ENCODE measurements at regions not wholly inside any gene's neighbourhood (a gene's known extent, or its start where the extent isn't known, plus 50 kb on each side); places are given as distances from the start of the nearest gene placed in this dataset.

DNA sequence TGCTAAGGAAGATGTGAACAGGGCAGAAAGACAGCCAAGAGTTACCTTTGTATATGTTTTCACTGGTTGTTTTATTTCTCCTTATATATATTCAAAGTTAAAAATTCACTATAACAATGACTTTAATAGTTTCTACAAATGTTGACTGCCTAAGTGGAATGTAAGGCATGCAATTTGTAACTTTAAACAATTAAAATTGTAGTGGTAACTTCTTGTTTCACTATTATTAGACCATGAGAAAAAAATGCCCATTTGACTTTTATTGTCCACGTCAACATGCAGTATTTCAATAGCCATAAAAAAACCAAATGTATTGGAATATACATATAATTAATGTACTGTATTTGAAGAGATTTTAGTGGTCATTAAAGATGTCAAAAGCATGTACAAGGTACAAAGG, 340.7 kb upstream of the CBLB start (continued):
- TF ChIP-seq REST (IDR thresholded peaks at IDR 0.05; ENCODE audit: unreplicated experiment), result no peak
- TF ChIP-seq CREB1 (CRISPR knock-in tag; IDR thresholded peaks at IDR 0.05; ENCODE audit: low read depth), result no peak
- no peak for TF ChIP-seq ZNF331 (CRISPR knock-in tag; IDR thresholded peaks at IDR 0.05; ENCODE audit: low read depth)
- TF ChIP-seq ZNF114 (CRISPR knock-in tag; IDR thresholded peaks at IDR 0.05), result no peak
- no peak for TF ChIP-seq STAT1 (IDR thresholded peaks at IDR 0.05; ENCODE audit: unreplicated experiment)
- TF ChIP-seq NANOG (IDR thresholded peaks at IDR 0.05; ENCODE audit: borderline replicate concordance), result no peak

DNA sequence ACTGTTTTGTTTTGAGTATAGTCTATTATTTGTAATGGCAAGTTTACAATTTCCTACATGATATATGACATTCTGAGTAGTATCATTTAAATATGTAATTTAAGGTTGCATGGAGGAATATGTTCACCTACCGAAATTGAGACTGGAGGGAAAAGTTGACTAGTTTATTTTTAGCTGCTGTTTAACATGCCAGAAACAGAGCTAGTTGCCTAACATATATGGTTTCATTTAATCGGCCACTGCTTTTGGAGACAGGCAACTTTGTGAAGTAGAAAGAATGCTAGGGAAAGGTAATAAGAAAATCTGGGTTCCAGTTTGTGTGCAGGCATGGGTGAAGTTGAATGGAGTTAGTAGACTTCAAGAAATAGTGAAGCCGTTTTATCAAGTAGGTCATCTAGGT, 342.1 kb upstream of the CBLB start:
- no peaks in the 10 kb centered on the region for H3K27me3 Mint-ChIP-seq (ENCODE audit: insufficient read depth, low read depth, poor library complexity)
- Histone ChIP-seq H3K4me2 (no peak overlapping the region), H4K20me1 (replicated peaks; ENCODE audit: insufficient read depth) (no peaks in the 10 kb centered on the region), H3K4me1 (ENCODE audit: insufficient read depth) (0 out of 2 replicates have a peak, but pooled peaks cover 3% of the 10 kb centered on the region), H3K4me3 (no peak overlapping the region), H3K79me2 (replicated peaks; ENCODE audit: insufficient read depth) (no peaks in the 10 kb centered on the region), H3K27ac (ENCODE audit: low read depth) (no peak overlapping the region), H3K9me2 (ENCODE audit: insufficient read depth) (no peaks in the 10 kb centered on the region), H3F3A (replicated peaks; ENCODE audit: low read depth) (no peaks in the 10 kb centered on the region), H3K27me3 (ENCODE audit: insufficient read depth) (no peaks in the 10 kb centered on the region), H3K36me3 (ENCODE audit: insufficient read depth) (no peaks in the 10 kb centered on the region), H2AFZ (no peak overlapping the region)
- peaks cover 3% of the 10 kb centered on the region; the same call in 1 of the 3 replicates for H3K9me3 Mint-ChIP-seq
- H3K4me3 Mint-ChIP-seq, result no peak overlapping the region
- DNase-seq (ENCODE audit: low spot score) (no peak), ATAC-seq (no peak)
- H3K27ac Mint-ChIP-seq, result no peak overlapping the region
- peaks cover 4% of the 10 kb centered on the region for H3K36me3 Mint-ChIP-seq (ENCODE audit: low read depth)
- H3K4me1 Mint-ChIP-seq, result peaks cover 7% of the 10 kb centered on the region
- no peak for TF ChIP-seq CTCF (conservative IDR thresholded peaks at IDR 0.05; ENCODE audit: low read depth in 2 of 2)
- no peak for TF ChIP-seq JUNB (IDR thresholded peaks at IDR 0.05; ENCODE audit: unreplicated experiment)
- no peak for TF ChIP-seq REST (IDR thresholded peaks at IDR 0.05; ENCODE audit: unreplicated experiment)
- no peak for TF ChIP-seq ETS1 (IDR thresholded peaks at IDR 0.05)
- no peak for TF ChIP-seq ZNF114 (CRISPR knock-in tag; IDR thresholded peaks at IDR 0.05)
- TF ChIP-seq POLR2AphosphoS5 (IDR thresholded peaks at IDR 0.05; ENCODE audit: low read depth), result no peak
- no peak for TF ChIP-seq EZH2 (IDR thresholded peaks at IDR 0.05; ENCODE audit: low read depth, unreplicated experiment)

Data from GM23338 (cell line).